WTC11 (cell line): ENCODE measurements at regions not wholly inside any gene's neighbourhood (a gene's known extent, or its start where the extent isn't known, plus 50 kb on each side); places are given as distances from the start of the nearest gene placed in this dataset.

ENCODE experiments used
- ELF4 ChIP-seq: sonication (generic); formaldehyde crosslinking; IDR thresholded peaks from 2 replicates; pipeline ENCODE4 v1.8.1; 2022; ENCODE audit warnings: low read depth, mild to moderate bottlenecking, moderate library complexity, missing genetic modification reagents
- TF ChIP-seq, protein P1 (sequence below): fragments of 200-600 bp; IDR thresholded peaks from 2 replicates; pipeline ENCODE4 v1.8.0; 2022; ENCODE audit warnings: antibody characterized with exemption
- TF ChIP-seq, protein P2 (sequence below): sonication (generic); formaldehyde crosslinking; conservative IDR thresholded peaks from 2 replicates; pipeline ENCODE4 v1.8.1; 2022; ENCODE audit warnings: mild to moderate bottlenecking, missing genetic modification reagents
- TF ChIP-seq, protein P3 (sequence below): sonication (generic); formaldehyde crosslinking; IDR thresholded peaks from 2 replicates; pipeline ENCODE4 v1.8.0; 2022; ENCODE audit warnings: mild to moderate bottlenecking, missing genetic modification reagents

DNA sequence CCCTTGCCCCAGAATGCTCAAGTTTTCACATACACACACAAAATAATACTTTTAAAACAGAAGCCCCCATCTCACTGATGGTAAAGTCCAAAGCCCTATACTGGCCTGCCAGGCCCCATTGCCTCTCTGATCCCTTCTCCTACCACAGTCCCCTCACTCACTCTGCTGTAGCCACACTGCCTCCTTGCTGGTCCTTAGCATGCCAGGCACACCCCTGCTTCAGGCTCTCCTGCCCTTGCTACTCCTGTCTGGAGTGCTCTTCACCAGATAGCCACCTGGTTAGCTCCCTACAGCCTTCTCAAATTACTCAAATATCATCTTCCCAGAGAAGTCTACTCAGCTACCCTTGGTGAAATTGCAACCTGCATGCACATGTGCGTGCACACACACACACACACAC is 177.5 kb downstream of the C5orf15 start:
- TF ChIP-seq, protein P1, sequence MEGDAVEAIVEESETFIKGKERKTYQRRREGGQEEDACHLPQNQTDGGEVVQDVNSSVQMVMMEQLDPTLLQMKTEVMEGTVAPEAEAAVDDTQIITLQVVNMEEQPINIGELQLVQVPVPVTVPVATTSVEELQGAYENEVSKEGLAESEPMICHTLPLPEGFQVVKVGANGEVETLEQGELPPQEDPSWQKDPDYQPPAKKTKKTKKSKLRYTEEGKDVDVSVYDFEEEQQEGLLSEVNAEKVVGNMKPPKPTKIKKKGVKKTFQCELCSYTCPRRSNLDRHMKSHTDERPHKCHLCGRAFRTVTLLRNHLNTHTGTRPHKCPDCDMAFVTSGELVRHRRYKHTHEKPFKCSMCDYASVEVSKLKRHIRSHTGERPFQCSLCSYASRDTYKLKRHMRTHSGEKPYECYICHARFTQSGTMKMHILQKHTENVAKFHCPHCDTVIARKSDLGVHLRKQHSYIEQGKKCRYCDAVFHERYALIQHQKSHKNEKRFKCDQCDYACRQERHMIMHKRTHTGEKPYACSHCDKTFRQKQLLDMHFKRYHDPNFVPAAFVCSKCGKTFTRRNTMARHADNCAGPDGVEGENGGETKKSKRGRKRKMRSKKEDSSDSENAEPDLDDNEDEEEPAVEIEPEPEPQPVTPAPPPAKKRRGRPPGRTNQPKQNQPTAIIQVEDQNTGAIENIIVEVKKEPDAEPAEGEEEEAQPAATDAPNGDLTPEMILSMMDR, result no peak
- TF ChIP-seq, protein P2, sequence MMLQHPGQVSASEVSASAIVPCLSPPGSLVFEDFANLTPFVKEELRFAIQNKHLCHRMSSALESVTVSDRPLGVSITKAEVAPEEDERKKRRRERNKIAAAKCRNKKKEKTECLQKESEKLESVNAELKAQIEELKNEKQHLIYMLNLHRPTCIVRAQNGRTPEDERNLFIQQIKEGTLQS (CRISPR knock-in tag), result no peak
- TF ChIP-seq, protein P3, sequence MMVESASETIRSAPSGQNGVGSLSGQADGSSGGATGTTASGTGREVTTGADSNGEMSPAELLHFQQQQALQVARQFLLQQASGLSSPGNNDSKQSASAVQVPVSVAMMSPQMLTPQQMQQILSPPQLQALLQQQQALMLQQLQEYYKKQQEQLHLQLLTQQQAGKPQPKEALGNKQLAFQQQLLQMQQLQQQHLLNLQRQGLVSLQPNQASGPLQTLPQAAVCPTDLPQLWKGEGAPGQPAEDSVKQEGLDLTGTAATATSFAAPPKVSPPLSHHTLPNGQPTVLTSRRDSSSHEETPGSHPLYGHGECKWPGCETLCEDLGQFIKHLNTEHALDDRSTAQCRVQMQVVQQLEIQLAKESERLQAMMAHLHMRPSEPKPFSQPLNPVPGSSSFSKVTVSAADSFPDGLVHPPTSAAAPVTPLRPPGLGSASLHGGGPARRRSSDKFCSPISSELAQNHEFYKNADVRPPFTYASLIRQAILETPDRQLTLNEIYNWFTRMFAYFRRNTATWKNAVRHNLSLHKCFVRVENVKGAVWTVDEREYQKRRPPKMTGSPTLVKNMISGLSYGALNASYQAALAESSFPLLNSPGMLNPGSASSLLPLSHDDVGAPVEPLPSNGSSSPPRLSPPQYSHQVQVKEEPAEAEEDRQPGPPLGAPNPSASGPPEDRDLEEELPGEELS (CRISPR knock-in tag), result no peak
- no peak for TF ChIP-seq ELF4 (CRISPR knock-in tag)
